ENCODE measurements at regions not wholly inside any gene's neighbourhood (a gene's known extent, or its start where the extent isn't known, plus 50 kb on each side); places are given as distances from the start of the nearest gene placed in this dataset.
"Not testable (repeated sequence)": the region's sequence is repeated elsewhere in the genome, so short reads cannot be mapped to it uniquely, and the experiment has no call there.

- no peak for TF ChIP-seq POLR2AphosphoS5 (IDR thresholded peaks at IDR 0.05; ENCODE audit: low read depth, low read length)
- FAIRE-seq = no peak
These were observed 766.2 kb upstream of the TMEFF2 start for GRCh38 chr2:192960945-192961344.

GRCh38 chr2:192958615-192959014 lies 763.9 kb upstream of the TMEFF2 start:
- DNase-seq (ENCODE audit: insufficient read length); FAIRE-seq: not testable (repeated sequence)

More at GRCh38 chr2:192960945-192961344, 766.2 kb upstream of the TMEFF2 start:
- no peak for DNase-seq (ENCODE audit: insufficient read length)

- DNase-seq (ENCODE audit: insufficient read length) = no peak
- no peak for TF ChIP-seq TAF1 (IDR thresholded peaks at IDR 0.05; ENCODE audit: borderline replicate concordance, low read depth, low read length)
- TF ChIP-seq POLR2A (IDR thresholded peaks at IDR 0.05; ENCODE audit: low read depth, low read length) = no peak
- TF ChIP-seq POLR2AphosphoS5 (IDR thresholded peaks at IDR 0.05; ENCODE audit: low read depth, low read length) = no peak
- FAIRE-seq = no peak
These were observed 762.7 kb upstream of the TMEFF2 start for GRCh38 chr2:192957425-192957824.

- no peak for FAIRE-seq
- TF ChIP-seq POLR2AphosphoS5 (IDR thresholded peaks at IDR 0.05; ENCODE audit: low read depth, low read length) = no peak
- DNase-seq (ENCODE audit: insufficient read length) = no peak
These were observed 758.4 kb upstream of the TMEFF2 start for GRCh38 chr2:192953116-192953515.

GRCh38 chr2:192952245-192952644 lies 757.5 kb upstream of the TMEFF2 start:
- no peak for FAIRE-seq
- DNase-seq (ENCODE audit: insufficient read length) = no peak
- no peak for TF ChIP-seq POLR2AphosphoS5 (IDR thresholded peaks at IDR 0.05; ENCODE audit: low read depth, low read length)
- no peak for TF ChIP-seq TAF1 (IDR thresholded peaks at IDR 0.05; ENCODE audit: borderline replicate concordance, low read depth, low read length)
- TF ChIP-seq POLR2A (IDR thresholded peaks at IDR 0.05; ENCODE audit: low read depth, low read length) = no peak

- FAIRE-seq (no peak), DNase-seq (ENCODE audit: insufficient read length) (no peak)
- TF ChIP-seq POLR2AphosphoS5 (IDR thresholded peaks at IDR 0.05; ENCODE audit: low read depth, low read length) (no peak), TAF1 (IDR thresholded peaks at IDR 0.05; ENCODE audit: borderline replicate concordance, low read depth, low read length) (no peak), POLR2A (IDR thresholded peaks at IDR 0.05; ENCODE audit: low read depth, low read length) (no peak)
These were observed 753.6 kb upstream of the TMEFF2 start for GRCh38 chr2:192948316-192948715.

- TF ChIP-seq TAF1 (IDR thresholded peaks at IDR 0.05; ENCODE audit: borderline replicate concordance, low read depth, low read length) (no peak), POLR2A (IDR thresholded peaks at IDR 0.05; ENCODE audit: low read depth, low read length) (no peak), POLR2AphosphoS5 (IDR thresholded peaks at IDR 0.05; ENCODE audit: low read depth, low read length) (no peak)
- no peak for DNase-seq (ENCODE audit: insufficient read length)
- no peak for FAIRE-seq
These were observed 752.6 kb upstream of the TMEFF2 start for GRCh38 chr2:192947352-192947751.

- no peak for DNase-seq (ENCODE audit: insufficient read length)
- no peak for FAIRE-seq
- no peak for TF ChIP-seq TAF1 (IDR thresholded peaks at IDR 0.05; ENCODE audit: borderline replicate concordance, low read depth, low read length)
- no peak for TF ChIP-seq POLR2AphosphoS5 (IDR thresholded peaks at IDR 0.05; ENCODE audit: low read depth, low read length)
- TF ChIP-seq POLR2A (IDR thresholded peaks at IDR 0.05; ENCODE audit: low read depth, low read length) = no peak
These were observed 746.0 kb upstream of the TMEFF2 start for GRCh38 chr2:192940767-192941166.

- TF ChIP-seq TAF1 (IDR thresholded peaks at IDR 0.05; ENCODE audit: borderline replicate concordance, low read depth, low read length) = no peak
- no peak for TF ChIP-seq POLR2A (IDR thresholded peaks at IDR 0.05; ENCODE audit: low read depth, low read length)
- no peak for TF ChIP-seq POLR2AphosphoS5 (IDR thresholded peaks at IDR 0.05; ENCODE audit: low read depth, low read length)
- FAIRE-seq (no peak), DNase-seq (ENCODE audit: insufficient read length) (no peak)
These were observed 737.6 kb upstream of the TMEFF2 start for GRCh38 chr2:192932376-192932775.

- not testable (repeated sequence) for FAIRE-seq; DNase-seq (ENCODE audit: insufficient read length)
These were observed 726.9 kb upstream of the TMEFF2 start for GRCh38 chr2:192921631-192922030.

GRCh38 chr2:192901446-192901845 lies 706.7 kb upstream of the TMEFF2 start:
- TF ChIP-seq POLR2AphosphoS5 (IDR thresholded peaks at IDR 0.05; ENCODE audit: low read depth, low read length) (no peak), TAF1 (IDR thresholded peaks at IDR 0.05; ENCODE audit: borderline replicate concordance, low read depth, low read length) (no peak), POLR2A (IDR thresholded peaks at IDR 0.05; ENCODE audit: low read depth, low read length) (no peak)
- FAIRE-seq (no peak), DNase-seq (ENCODE audit: insufficient read length) (no peak)

GRCh38 chr2:192899466-192899865 lies 704.7 kb upstream of the TMEFF2 start:
- DNase-seq (ENCODE audit: insufficient read length) (no peak), FAIRE-seq (no peak)
- TF ChIP-seq TAF1 (IDR thresholded peaks at IDR 0.05; ENCODE audit: borderline replicate concordance, low read depth, low read length) (no peak), POLR2A (IDR thresholded peaks at IDR 0.05; ENCODE audit: low read depth, low read length) (no peak)

GRCh38 chr2:192893976-192894375 lies 699.2 kb upstream of the TMEFF2 start:
- DNase-seq (ENCODE audit: insufficient read length); FAIRE-seq: not testable (repeated sequence)

GRCh38 chr2:192888109-192888508 lies 693.4 kb upstream of the TMEFF2 start:
- no peak for TF ChIP-seq POLR2AphosphoS5 (IDR thresholded peaks at IDR 0.05; ENCODE audit: low read depth, low read length)
- no peak for TF ChIP-seq POLR2A (IDR thresholded peaks at IDR 0.05; ENCODE audit: low read depth, low read length)
- TF ChIP-seq TAF1 (IDR thresholded peaks at IDR 0.05; ENCODE audit: borderline replicate concordance, low read depth, low read length) = no peak
- FAIRE-seq (no peak), DNase-seq (ENCODE audit: insufficient read length) (no peak)

Data from GM12892 (cell line).